ENCODE measurements at regions not wholly inside any gene's neighbourhood (a gene's known extent, or its start where the extent isn't known, plus 50 kb on each side); places are given as distances from the start of the nearest gene placed in this dataset.
"Not testable (repeated sequence)": the region's sequence is repeated elsewhere in the genome, so short reads cannot be mapped to it uniquely, and the experiment has no call there.

DNA sequence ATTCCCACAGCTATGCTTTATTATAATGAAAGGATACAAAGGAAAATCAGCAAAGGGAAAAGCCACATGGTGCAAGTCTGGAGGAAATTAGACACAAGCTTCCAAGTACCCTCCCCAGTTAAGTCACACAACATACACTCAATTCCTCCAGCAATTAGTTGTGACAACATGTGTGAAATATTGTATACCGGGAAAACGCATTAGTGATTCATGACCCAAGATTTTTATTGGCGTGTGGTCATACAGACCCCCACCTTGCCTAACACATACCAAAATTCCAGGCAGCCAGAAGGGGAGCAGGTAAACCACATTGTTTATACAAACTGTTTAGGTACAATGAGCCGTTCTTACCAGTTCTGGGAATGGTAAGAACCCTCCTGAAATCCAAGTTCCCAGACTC lies 160.6 kb downstream of the CYB561 start:
- H3K4me1 ChIP-seq: no peaks in the 10 kb centered on the region
- no peaks in the 10 kb centered on the region for H3K27me3 ChIP-seq
- TF ChIP-seq CTCF (IDR thresholded peaks at IDR 0.05): no peak
- H3K27ac ChIP-seq: no peak overlapping the region
- no peak for DNase-seq
- no peaks in the 10 kb centered on the region for H3K9me3 ChIP-seq
- no peaks in the 10 kb centered on the region for H3K36me3 ChIP-seq
- H3K4me3 ChIP-seq: no peak overlapping the region
- intact Hi-C loops (cut with DNase I): no loop called here
- no peak overlapping the region for H3K9ac ChIP-seq (ENCODE audit: low read depth in 2 of 2, low read length in 2 of 2)

GRCh38 chr17:63286254-63286653 lies 159.9 kb downstream of the CYB561 start:
- Histone ChIP-seq H3K27ac (no peak overlapping the region), H3K4me3 (no peak overlapping the region), H3K9ac (ENCODE audit: low read depth in 2 of 2, low read length in 2 of 2) (no peak overlapping the region), H3K4me1 (no peaks in the 10 kb centered on the region), H3K36me3 (no peaks in the 10 kb centered on the region), H3K27me3 (no peaks in the 10 kb centered on the region), H3K9me3 (no peaks in the 10 kb centered on the region)
- TF ChIP-seq CTCF (IDR thresholded peaks at IDR 0.05): no peak
- intact Hi-C loops (cut with DNase I): no loop called here
- no peak for DNase-seq

GRCh38 chr17:63287006-63287405 lies 159.1 kb downstream of the CYB561 start:
- H3K27ac ChIP-seq; H3K27me3 ChIP-seq; H3K9ac ChIP-seq (ENCODE audit: low read depth in 2 of 2, low read length in 2 of 2); DNase-seq; H3K4me3 ChIP-seq; H3K9me3 ChIP-seq; H3K36me3 ChIP-seq; H3K4me1 ChIP-seq; intact Hi-C loops (cut with DNase I): not testable (repeated sequence)

- no peak overlapping the region for H3K9ac ChIP-seq (ENCODE audit: low read depth in 2 of 2, low read length in 2 of 2)
- no peak overlapping the region for H3K27ac ChIP-seq
- no peaks in the 10 kb centered on the region for H3K27me3 ChIP-seq
- no peaks in the 10 kb centered on the region for H3K36me3 ChIP-seq
- DNase-seq: no peak
- H3K4me3 ChIP-seq: no peak overlapping the region
- intact Hi-C loops (cut with DNase I): no loop called here
- no peaks in the 10 kb centered on the region for H3K9me3 ChIP-seq
- H3K4me1 ChIP-seq: no peaks in the 10 kb centered on the region
- TF ChIP-seq CTCF (IDR thresholded peaks at IDR 0.05): no peak
Measured at GRCh38 chr17:63289931-63290330, 156.2 kb downstream of the CYB561 start.

DNA sequence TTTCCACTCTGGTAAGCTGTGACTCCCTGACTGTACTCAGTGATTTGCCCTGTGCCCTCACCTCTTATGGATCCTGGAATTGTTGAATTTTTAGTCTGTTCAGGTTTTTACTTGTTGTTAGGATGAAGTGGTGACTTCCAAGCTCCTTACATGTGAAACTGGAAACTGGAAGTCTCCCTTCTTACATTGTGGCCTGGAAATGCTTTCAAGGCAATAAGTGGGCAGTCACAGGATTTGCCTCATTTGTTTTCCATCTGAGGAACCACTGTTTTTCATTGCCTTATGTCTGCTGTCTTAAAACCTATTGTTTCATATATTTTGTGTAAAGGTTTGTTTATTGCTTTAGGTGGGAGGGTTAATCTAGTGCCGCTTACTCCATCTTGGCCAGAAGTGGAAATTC lies 155.8 kb downstream of the CYB561 start:
- no peak for TF ChIP-seq CTCF (IDR thresholded peaks at IDR 0.05)
- no peak overlapping the region for H3K27ac ChIP-seq
- intact Hi-C loops (cut with DNase I): no loop called here
- H3K9me3 ChIP-seq: no peaks in the 10 kb centered on the region
- no peaks in the 10 kb centered on the region for H3K36me3 ChIP-seq
- H3K4me3 ChIP-seq: no peak overlapping the region
- no peak for DNase-seq
- no peaks in the 10 kb centered on the region for H3K27me3 ChIP-seq
- H3K4me1 ChIP-seq: no peaks in the 10 kb centered on the region
- H3K9ac ChIP-seq (ENCODE audit: low read depth in 2 of 2, low read length in 2 of 2): no peak overlapping the region

- intact Hi-C loops (cut with DNase I): no loop called here
- H3K9ac ChIP-seq (ENCODE audit: low read depth in 2 of 2, low read length in 2 of 2): no peak overlapping the region
- no peak for DNase-seq
Measured at GRCh38 chr17:63290784-63291183, 155.3 kb downstream of the CYB561 start.

More at GRCh38 chr17:63290784-63291183, 155.3 kb downstream of the CYB561 start:
- Histone ChIP-seq H3K27me3 (no peaks in the 10 kb centered on the region), H3K36me3 (no peaks in the 10 kb centered on the region), H3K27ac (no peak overlapping the region), H3K4me1 (no peaks in the 10 kb centered on the region), H3K4me3 (no peak overlapping the region), H3K9me3 (no peaks in the 10 kb centered on the region)
- TF ChIP-seq CTCF (IDR thresholded peaks at IDR 0.05): no peak

Data from colonic mucosa (tissue), 4 donors.